Ishikawa (cell line): ENCODE measurements at regions not wholly inside any gene's neighbourhood (a gene's known extent, or its start where the extent isn't known, plus 50 kb on each side); places are given as distances from the start of the nearest gene placed in this dataset.

Source experiments
- CEBPB ChIP-seq: IDR thresholded peaks from 2 replicates; pipeline ENCODE4 v1.6.1; 2012
- CREB1 ChIP-seq: IDR thresholded peaks from 2 replicates; pipeline ENCODE4 v1.6.1; 2012; ENCODE audit warnings: low read depth
- EGR1 ChIP-seq: IDR thresholded peaks from 2 replicates; pipeline ENCODE4 v1.6.1; 2012
- EP300 ChIP-seq: IDR thresholded peaks from 2 replicates; pipeline ENCODE4 v1.6.1; 2012; ENCODE audit warnings: borderline replicate concordance
- FOXM1 ChIP-seq: IDR thresholded peaks from 2 replicates; pipeline ENCODE4 v1.6.1; 2012; ENCODE audit warnings: low read depth, borderline replicate concordance
- NFIC ChIP-seq: IDR thresholded peaks from 2 replicates; pipeline ENCODE4 v1.6.1; 2012
- RAD21 ChIP-seq: IDR thresholded peaks from 2 replicates; pipeline ENCODE4 v1.6.1; 2012; ENCODE audit warnings: low read depth
- TAF1 ChIP-seq: IDR thresholded peaks from 2 replicates; pipeline ENCODE4 v1.6.1; 2012; ENCODE audit warnings: low read depth, mild to moderate bottlenecking
- TCF12 ChIP-seq: IDR thresholded peaks from 2 replicates; pipeline ENCODE4 v1.6.1; 2012; ENCODE audit warnings: low read depth
- TEAD4 ChIP-seq: IDR thresholded peaks from 2 replicates; pipeline ENCODE4 v1.6.1; 2012
- YY1 ChIP-seq: IDR thresholded peaks from 2 replicates; pipeline ENCODE4 v1.6.1; 2012; ENCODE audit warnings: low read depth
- ZBTB7A ChIP-seq: IDR thresholded peaks from 2 replicates; pipeline ENCODE4 v1.6.1; 2012; ENCODE audit warnings: low read depth
- TF ChIP-seq, protein P1 (sequence below): IDR thresholded peaks from 2 replicates; pipeline ENCODE4 v1.6.1; 2012; ENCODE audit warnings: low read depth, mild to moderate bottlenecking
- TF ChIP-seq, protein P2 (sequence below): IDR thresholded peaks from 2 replicates; pipeline ENCODE4 v1.6.1; 2012
- TF ChIP-seq, protein P3 (sequence below): IDR thresholded peaks from 2 replicates; pipeline ENCODE4 v1.6.1; 2012

DNA sequence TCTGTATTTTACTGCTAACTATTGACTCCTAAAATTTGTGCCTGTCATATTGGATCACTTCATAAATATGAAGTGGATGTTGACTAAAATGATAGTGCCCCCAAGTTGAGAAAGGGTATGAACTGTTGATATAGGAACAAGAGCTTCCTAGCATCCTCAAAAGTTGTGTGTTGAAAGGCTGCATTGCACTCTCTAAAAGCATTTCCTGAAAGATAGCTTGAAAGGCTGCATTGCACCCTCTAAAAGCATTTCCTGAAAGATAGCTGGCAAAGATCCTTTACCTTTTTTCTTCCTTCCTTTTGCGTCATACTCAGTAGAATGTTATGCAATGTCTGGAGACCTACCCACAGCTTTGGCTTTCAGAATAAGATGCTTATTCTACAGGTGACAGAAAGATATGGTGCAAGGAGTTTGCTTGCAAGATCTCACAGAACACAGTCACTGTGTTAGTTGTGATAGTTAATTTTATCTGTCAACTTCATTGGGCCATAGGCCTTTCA, 274.6 kb upstream of the GALNTL6 start:
- TF ChIP-seq CEBPB (no peak), NFIC (no peak)
- TF ChIP-seq, protein P1, sequence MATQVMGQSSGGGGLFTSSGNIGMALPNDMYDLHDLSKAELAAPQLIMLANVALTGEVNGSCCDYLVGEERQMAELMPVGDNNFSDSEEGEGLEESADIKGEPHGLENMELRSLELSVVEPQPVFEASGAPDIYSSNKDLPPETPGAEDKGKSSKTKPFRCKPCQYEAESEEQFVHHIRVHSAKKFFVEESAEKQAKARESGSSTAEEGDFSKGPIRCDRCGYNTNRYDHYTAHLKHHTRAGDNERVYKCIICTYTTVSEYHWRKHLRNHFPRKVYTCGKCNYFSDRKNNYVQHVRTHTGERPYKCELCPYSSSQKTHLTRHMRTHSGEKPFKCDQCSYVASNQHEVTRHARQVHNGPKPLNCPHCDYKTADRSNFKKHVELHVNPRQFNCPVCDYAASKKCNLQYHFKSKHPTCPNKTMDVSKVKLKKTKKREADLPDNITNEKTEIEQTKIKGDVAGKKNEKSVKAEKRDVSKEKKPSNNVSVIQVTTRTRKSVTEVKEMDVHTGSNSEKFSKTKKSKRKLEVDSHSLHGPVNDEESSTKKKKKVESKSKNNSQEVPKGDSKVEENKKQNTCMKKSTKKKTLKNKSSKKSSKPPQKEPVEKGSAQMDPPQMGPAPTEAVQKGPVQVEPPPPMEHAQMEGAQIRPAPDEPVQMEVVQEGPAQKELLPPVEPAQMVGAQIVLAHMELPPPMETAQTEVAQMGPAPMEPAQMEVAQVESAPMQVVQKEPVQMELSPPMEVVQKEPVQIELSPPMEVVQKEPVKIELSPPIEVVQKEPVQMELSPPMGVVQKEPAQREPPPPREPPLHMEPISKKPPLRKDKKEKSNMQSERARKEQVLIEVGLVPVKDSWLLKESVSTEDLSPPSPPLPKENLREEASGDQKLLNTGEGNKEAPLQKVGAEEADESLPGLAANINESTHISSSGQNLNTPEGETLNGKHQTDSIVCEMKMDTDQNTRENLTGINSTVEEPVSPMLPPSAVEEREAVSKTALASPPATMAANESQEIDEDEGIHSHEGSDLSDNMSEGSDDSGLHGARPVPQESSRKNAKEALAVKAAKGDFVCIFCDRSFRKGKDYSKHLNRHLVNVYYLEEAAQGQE: no peak

DNA sequence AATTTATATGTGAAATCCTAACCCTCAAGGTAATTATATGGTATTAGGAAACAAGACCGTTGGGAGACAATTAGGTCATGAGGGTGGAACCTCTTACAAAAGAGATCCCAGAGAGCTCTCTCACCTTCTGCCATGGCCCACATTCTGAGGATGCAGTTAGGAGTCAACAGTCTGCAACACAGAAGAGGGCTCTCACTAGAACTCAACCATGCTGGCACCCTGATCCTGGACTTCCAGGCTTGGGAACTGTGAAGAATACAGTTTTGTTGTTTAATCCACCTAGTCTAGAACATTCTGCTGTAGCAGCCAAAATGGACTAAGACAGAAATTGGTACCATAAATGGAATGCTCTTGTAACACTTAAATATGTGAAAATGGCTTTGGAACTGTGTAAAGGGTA, 278.8 kb upstream of the GALNTL6 start:
- no peak for TF ChIP-seq CREB1
- TF ChIP-seq, protein P2, sequence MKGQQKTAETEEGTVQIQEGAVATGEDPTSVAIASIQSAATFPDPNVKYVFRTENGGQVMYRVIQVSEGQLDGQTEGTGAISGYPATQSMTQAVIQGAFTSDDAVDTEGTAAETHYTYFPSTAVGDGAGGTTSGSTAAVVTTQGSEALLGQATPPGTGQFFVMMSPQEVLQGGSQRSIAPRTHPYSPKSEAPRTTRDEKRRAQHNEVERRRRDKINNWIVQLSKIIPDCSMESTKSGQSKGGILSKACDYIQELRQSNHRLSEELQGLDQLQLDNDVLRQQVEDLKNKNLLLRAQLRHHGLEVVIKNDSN: no peak
- TF ChIP-seq, protein P1: no peak
- no peak for TF ChIP-seq NFIC
- TF ChIP-seq EP300: no peak
- no peak for TF ChIP-seq CEBPB
- no peak for TF ChIP-seq TAF1
- no peak for TF ChIP-seq RAD21

DNA sequence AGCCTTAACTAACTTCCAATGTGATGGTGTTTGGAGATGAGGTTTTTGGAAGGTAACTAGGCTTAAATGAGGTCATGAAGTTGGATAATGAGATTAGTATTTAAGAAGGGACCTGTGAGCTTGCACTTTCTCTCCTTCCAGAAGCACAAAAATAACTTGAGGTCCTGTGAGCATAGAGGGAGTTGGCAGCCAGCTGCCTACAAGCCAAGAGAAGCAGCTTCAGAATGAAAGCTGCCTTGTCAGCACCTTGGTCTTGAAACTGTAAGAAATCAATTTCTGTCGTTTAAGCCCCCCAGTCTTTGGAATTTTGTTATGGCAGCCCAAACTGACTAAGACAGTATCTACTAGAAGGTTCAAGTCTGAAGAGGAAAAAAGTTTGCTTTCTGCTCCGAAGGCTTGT, 280.2 kb upstream of the GALNTL6 start:
- no peak for TF ChIP-seq TCF12
- TF ChIP-seq, protein P3, sequence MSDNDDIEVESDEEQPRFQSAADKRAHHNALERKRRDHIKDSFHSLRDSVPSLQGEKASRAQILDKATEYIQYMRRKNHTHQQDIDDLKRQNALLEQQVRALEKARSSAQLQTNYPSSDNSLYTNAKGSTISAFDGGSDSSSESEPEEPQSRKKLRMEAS: no peak
- TF ChIP-seq CEBPB: no peak
- no peak for TF ChIP-seq YY1
- no peak for TF ChIP-seq EP300
- TF ChIP-seq EGR1: no peak
- TF ChIP-seq FOXM1: no peak
- no peak for TF ChIP-seq NFIC
- TF ChIP-seq RAD21: no peak
- TF ChIP-seq, protein P1: no peak
- TF ChIP-seq TEAD4: no peak

DNA sequence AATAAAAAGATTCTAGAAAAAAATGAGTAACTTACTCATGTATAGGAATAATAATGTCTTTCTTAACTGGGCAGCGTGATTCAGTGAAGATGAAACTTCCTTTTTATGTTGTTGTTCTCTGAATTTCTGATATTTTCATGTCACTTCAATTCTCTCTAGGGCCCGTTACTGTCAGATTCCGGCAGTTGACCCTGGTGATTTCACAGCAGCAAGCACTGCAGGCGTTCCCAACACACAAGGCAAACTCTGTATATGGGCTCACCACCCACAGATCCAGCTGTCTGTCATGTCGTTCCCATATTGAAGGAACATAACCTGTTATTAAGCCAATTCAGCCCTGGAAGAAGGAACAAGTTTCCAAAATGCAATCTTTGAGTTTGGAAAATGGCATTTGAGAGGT, 288.3 kb upstream of the GALNTL6 start:
- TF ChIP-seq TCF12: no peak
- TF ChIP-seq RAD21: no peak
- TF ChIP-seq TEAD4: no peak
- no peak for TF ChIP-seq CREB1

DNA sequence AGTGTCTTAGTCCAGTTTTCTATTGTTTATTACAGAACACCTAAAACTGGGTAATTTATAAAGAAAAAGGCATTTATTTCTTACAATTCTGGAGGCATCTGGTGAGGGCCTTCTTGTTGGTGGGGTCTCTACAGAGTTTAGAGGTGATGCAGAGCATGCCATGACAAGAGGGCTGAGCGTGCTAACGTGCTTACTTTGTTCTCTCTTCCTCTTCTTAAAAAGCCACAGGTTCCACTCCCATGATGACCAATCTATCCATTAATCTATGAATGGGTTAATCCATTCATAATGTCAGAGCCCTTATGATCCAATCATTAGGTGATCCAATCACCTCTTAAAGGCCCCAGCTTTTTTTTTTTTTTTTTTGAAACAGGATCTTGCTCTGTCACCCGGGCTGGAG, 291.5 kb upstream of the GALNTL6 start:
- TF ChIP-seq CREB1: no peak
- no peak for TF ChIP-seq YY1
- TF ChIP-seq, protein P1: no peak
- TF ChIP-seq ZBTB7A: no peak
- TF ChIP-seq RAD21: no peak
- no peak for TF ChIP-seq CEBPB
- no peak for TF ChIP-seq TEAD4
- TF ChIP-seq NFIC: no peak
- TF ChIP-seq TCF12: no peak
- TF ChIP-seq EP300: no peak
- TF ChIP-seq, protein P3: no peak
- TF ChIP-seq, protein P2: no peak
